H9 (cell line): ENCODE measurements at regions not wholly inside any gene's neighbourhood (a gene's known extent, or its start where the extent isn't known, plus 50 kb on each side); places are given as distances from the start of the nearest gene placed in this dataset.

Source experiments
- DNase-seq: peaks from one replicate; pipeline ENCODE4 v3.0.0-alpha.2; 2017
- H2AFZ ChIP-seq: one replicate; pipeline ENCODE4 v1.6.1; 2013; ENCODE audit warnings: mild to moderate bottlenecking, low read length, control low read depth, moderate library complexity
- H2AK5ac ChIP-seq: 2 replicates; pipeline ENCODE4 v1.6.1; 2013; ENCODE audit warnings: low read length, control low read depth, mixed read lengths; ENCODE audit not compliant: insufficient read length
- H2BK120ac ChIP-seq: one replicate; pipeline ENCODE4 v1.6.1; 2013; ENCODE audit warnings: low read depth, mild to moderate bottlenecking, low read length, control low read depth, inconsistent platforms; ENCODE audit not compliant: poor library complexity, severe bottlenecking
- H2BK12ac ChIP-seq: 2 replicates; pipeline ENCODE4 v1.6.1; 2013; ENCODE audit warnings: low read length, control low read depth, mixed read lengths, low read depth; ENCODE audit not compliant: insufficient read length
- H2BK15ac ChIP-seq: 2 replicates; pipeline ENCODE4 v1.6.1; 2013; ENCODE audit warnings: low read depth, low read length, control low read depth
- H2BK20ac ChIP-seq: one replicate; pipeline ENCODE4 v1.6.1; 2013; ENCODE audit warnings: low read depth, mild to moderate bottlenecking, low read length, control low read depth, inconsistent platforms; ENCODE audit not compliant: poor library complexity, severe bottlenecking
- H2BK5ac ChIP-seq: 2 replicates; pipeline ENCODE4 v1.6.1; 2013; ENCODE audit warnings: low read length, control low read depth, mixed read lengths; ENCODE audit not compliant: insufficient read length
- H3K14ac ChIP-seq: 2 replicates; pipeline ENCODE4 v1.6.1; 2013; ENCODE audit warnings: low read length, control low read depth; ENCODE audit not compliant: insufficient read depth
- H3K18ac ChIP-seq: 2 replicates; pipeline ENCODE4 v1.6.1; 2013; ENCODE audit warnings: low read depth, mild to moderate bottlenecking, mixed read lengths, low read length, control low read depth; ENCODE audit not compliant: insufficient read length
- H3K23ac ChIP-seq: 2 replicates; pipeline ENCODE4 v1.6.1; 2013; ENCODE audit warnings: low read length, control low read depth, mixed read lengths, low read depth; ENCODE audit not compliant: insufficient read length
- H3K23me2 ChIP-seq: 2 replicates; pipeline ENCODE4 v1.6.1; 2013; ENCODE audit warnings: low read depth, mild to moderate bottlenecking, mixed read lengths, low read length, control low read depth; ENCODE audit not compliant: insufficient read length, poor library complexity, severe bottlenecking
- H3K27ac ChIP-seq: 2 replicates; pipeline ENCODE4 v1.5.1; 2013; ENCODE audit warnings: low read length, control low read depth, mixed read lengths, low read depth; ENCODE audit not compliant: insufficient read length
- H3K27me3 ChIP-seq: 2 replicates; pipeline ENCODE4 v1.6.1; 2013; ENCODE audit warnings: low read length, control low read depth, inconsistent platforms; ENCODE audit not compliant: insufficient read depth
- H3K4ac ChIP-seq: 2 replicates; pipeline ENCODE4 v1.6.1; 2013; ENCODE audit warnings: low read depth, mild to moderate bottlenecking, control low read depth, inconsistent platforms, low read length, moderate library complexity
- H3K4me1 ChIP-seq: 2 replicates; pipeline ENCODE4 v1.6.1; 2013; ENCODE audit warnings: low read length, control low read depth, inconsistent platforms; ENCODE audit not compliant: insufficient read depth
- H3K4me2 ChIP-seq: 2 replicates; pipeline ENCODE4 v1.6.1; 2013; ENCODE audit warnings: low read length, control low read depth, mixed read lengths; ENCODE audit not compliant: insufficient read length, insufficient read depth
- H3K56ac ChIP-seq: 2 replicates; pipeline ENCODE4 v1.6.1; 2013; ENCODE audit warnings: low read depth, mild to moderate bottlenecking, mixed read lengths, low read length, control low read depth; ENCODE audit not compliant: insufficient read length
- H3K79me1 ChIP-seq: 2 replicates; pipeline ENCODE4 v1.6.1; 2013; ENCODE audit warnings: low read depth, mild to moderate bottlenecking, moderate library complexity, low read length, control low read depth, inconsistent platforms; ENCODE audit not compliant: insufficient read depth, poor library complexity, severe bottlenecking
- H3K79me2 ChIP-seq: 2 replicates; pipeline ENCODE4 v1.6.1; 2013; ENCODE audit warnings: low read length, control low read depth, inconsistent platforms; ENCODE audit not compliant: insufficient read depth
- H3K9ac ChIP-seq: 2 replicates; pipeline ENCODE4 v1.6.1; 2013; ENCODE audit warnings: low read length, control low read depth, mixed read lengths; ENCODE audit not compliant: insufficient read length; ENCODE audit errors: extremely low read depth
- H3K9me3 ChIP-seq: one replicate; pipeline ENCODE4 v1.6.1; 2013; ENCODE audit warnings: low read depth, low read length, inconsistent platforms; ENCODE audit not compliant: control insufficient read depth
- H3T11ph ChIP-seq: one replicate; pipeline ENCODE4 v1.6.1; 2013; ENCODE audit warnings: mild to moderate bottlenecking, low read length, control low read depth, inconsistent platforms
- H4K20me1 ChIP-seq: one replicate; pipeline ENCODE4 v1.6.1; 2013; ENCODE audit not compliant: control insufficient read depth, insufficient read length, insufficient read depth
- H4K5ac ChIP-seq: 2 replicates; pipeline ENCODE4 v1.6.1; 2013; ENCODE audit warnings: low read depth, mild to moderate bottlenecking, mixed read lengths, low read length, control low read depth; ENCODE audit not compliant: insufficient read length
- H4K8ac ChIP-seq: replicated peaks from 2 replicates; pipeline ENCODE4 v1.6.1; 2013; ENCODE audit warnings: low read length, control low read depth, mixed read lengths, low read depth; ENCODE audit not compliant: insufficient read length
- H4K91ac ChIP-seq: 2 replicates; pipeline ENCODE4 v1.6.1; 2013; ENCODE audit warnings: low read depth, mild to moderate bottlenecking, moderate library complexity, mixed read lengths, low read length, control low read depth; ENCODE audit not compliant: insufficient read length
- H3K27ac Mint-ChIP-seq, 3 experiments: 2 replicates in 2 of 3; 3 replicates in 1 of 3; pipeline ENCODE4 v1.8.0; 2020 to 2021; ENCODE audit warnings: mixed read lengths in 3 of 3, mild to moderate bottlenecking in 1 of 3, moderate library complexity in 1 of 3
- H3K27me3 Mint-ChIP-seq: 2 replicates; pipeline ENCODE4 v1.8.0; 2021; ENCODE audit warnings: low read depth, mild to moderate bottlenecking, moderate library complexity, mixed read lengths
- H3K36me3 Mint-ChIP-seq, 3 experiments: 2 replicates in 2 of 3; 3 replicates in 1 of 3; pipeline ENCODE4 v1.8.0; 2020 to 2021; ENCODE audit warnings: low read depth in 3 of 3, mixed read lengths in 3 of 3; ENCODE audit not compliant: insufficient read depth in 1 of 3
- H3K4me1 Mint-ChIP-seq, 2 experiments: 2 replicates each; pipeline ENCODE4 v1.8.0; 2020; ENCODE audit warnings: mixed read lengths in 2 of 2
- H3K4me3 Mint-ChIP-seq, 2 experiments: 2 replicates in 1 of 2; 3 replicates in 1 of 2; pipeline ENCODE4 v1.8.0; 2020 to 2021; ENCODE audit warnings: mild to moderate bottlenecking in 2 of 2, mixed read lengths in 2 of 2, moderate library complexity in 1 of 2
- H3K9me3 Mint-ChIP-seq, 2 experiments: 2 replicates in 1 of 2; 3 replicates in 1 of 2; pipeline ENCODE4 v1.8.0; 2020; ENCODE audit warnings: mild to moderate bottlenecking in 2 of 2, mixed read lengths in 2 of 2, moderate library complexity in 1 of 2
- CTCF ChIP-seq: fragments of 200-600 bp; sonication (generic); conservative IDR thresholded peaks from 3 replicates; pipeline ENCODE4 v1.8.0; 2021; ENCODE audit warnings: antibody characterized with exemption, mild to moderate bottlenecking
- WGBS: extraction: QIAGEN DNeasy Blood & Tissue Kit; methylation state at CpG from one replicate; pipeline ENCODE4 v1.1.7; 2013; ENCODE audit warnings: missing lambda C conversion rate, low lambda C conversion rate, mixed read lengths; ENCODE audit not compliant: insufficient read length; ENCODE audit errors: extremely low coverage; 5-methylcytosine and 5-hydroxymethylcytosine counted together

GRCh38 chr18:76099931-76100457, 395.0 kb downstream of the ZNF516 start:
- no peak overlapping the region for H2BK15ac ChIP-seq
- Mint-ChIP-seq H3K27me3 (no peaks in the 10 kb centered on the region; the same call in none of the 2 replicates), H3K36me3 (peaks cover 0 to 16% (median 3%) of the 10 kb centered on the region in 3 experiments; a peak in 4 of 7 replicates), H3K27ac (no peak overlapping the region; a peak in 1 of 7 replicates), H3K4me1 (peaks cover 4 to 6% of the 10 kb centered on the region in 2 experiments), H3K4me3 (no peak overlapping the region), H3K9me3 (peaks cover 14 to 19% of the 10 kb centered on the region in 2 experiments)
- H3K56ac ChIP-seq, result no peak overlapping the region
- TF ChIP-seq CTCF, result no peak
- H3K9ac ChIP-seq, result no peak overlapping the region
- H3K23me2 ChIP-seq, result no peaks in the 10 kb centered on the region
- no peak overlapping the region for H4K8ac ChIP-seq
- H4K5ac ChIP-seq, result no peak overlapping the region
- H2BK20ac ChIP-seq, result no peak overlapping the region
- H4K91ac ChIP-seq, result no peak overlapping the region
- no peak overlapping the region for H3K4me2 ChIP-seq
- H4K20me1 ChIP-seq, result no peaks in the 10 kb centered on the region
- no peak overlapping the region for H2BK12ac ChIP-seq
- no peak overlapping the region for H3K18ac ChIP-seq
- no CpG with 5 or more reads among the region's 14 CpGs for WGBS
- H3T11ph ChIP-seq, result no peak overlapping the region
- DNase-seq, result no peak
- H3K4ac ChIP-seq, result no peak overlapping the region
- no peak overlapping the region for H3K14ac ChIP-seq
- no peaks in the 10 kb centered on the region for H3K27me3 ChIP-seq
- H2AFZ ChIP-seq, result no peak overlapping the region
- H3K79me1 ChIP-seq, result no peaks in the 10 kb centered on the region
- no peak overlapping the region for H2BK5ac ChIP-seq
- H3K23ac ChIP-seq, result no peak overlapping the region
- H3K79me2 ChIP-seq, result no peaks in the 10 kb centered on the region
- H3K4me1 ChIP-seq, result no peaks in the 10 kb centered on the region
- no peak overlapping the region for H3K27ac ChIP-seq
- H2BK120ac ChIP-seq, result no peak overlapping the region
- H3K9me3 ChIP-seq, result no peaks in the 10 kb centered on the region
- H2AK5ac ChIP-seq, result no peak overlapping the region
